GM23338 (cell line): ENCODE measurements at regions not wholly inside any gene's neighbourhood (a gene's known extent, or its start where the extent isn't known, plus 50 kb on each side); places are given as distances from the start of the nearest gene placed in this dataset.
"Not testable (repeated sequence)": the region's sequence is repeated elsewhere in the genome, so short reads cannot be mapped to it uniquely, and the experiment has no call there.

Experiments used
- ATAC-seq: fragments of 200-7000 bp; cut with Tn5 transposase; 3 replicates; pipeline ENCODE4 v1.9.1; 2020
- DNase-seq: peaks from one replicate; pipeline ENCODE4 v3.0.0-alpha.2; 2015; ENCODE audit warnings: low spot score
- H2AFZ ChIP-seq: fragments of 200-600 bp; sonication (generic); 2 replicates; pipeline ENCODE4 v1.8.0; 2016; ENCODE audit warnings: antibody characterized with exemption, mild to moderate bottlenecking, moderate library complexity
- H3F3A ChIP-seq: fragments of 200-600 bp; sonication (generic); replicated peaks from 2 replicates; pipeline ENCODE4 v1.8.0; 2017; ENCODE audit warnings: antibody characterized with exemption, mixed run types, low read depth
- H3K27ac ChIP-seq: fragments of 200-600 bp; sonication (generic); 2 replicates; pipeline ENCODE4 v1.6.1; 2016; ENCODE audit warnings: low read depth
- H3K27me3 ChIP-seq: fragments of 200-600 bp; sonication (generic); 2 replicates; pipeline ENCODE4 v1.8.0; 2016; ENCODE audit warnings: mild to moderate bottlenecking, mixed run types, moderate library complexity; ENCODE audit not compliant: insufficient read depth
- H3K36me3 ChIP-seq: fragments of 200-600 bp; sonication (generic); 2 replicates; pipeline ENCODE4 v1.8.0; 2016; ENCODE audit warnings: mild to moderate bottlenecking; ENCODE audit not compliant: insufficient read depth
- H3K4me1 ChIP-seq: fragments of 200-600 bp; sonication (generic); 2 replicates; pipeline ENCODE4 v1.8.0; 2016; ENCODE audit warnings: mild to moderate bottlenecking, moderate library complexity; ENCODE audit not compliant: insufficient read depth
- H3K4me2 ChIP-seq: fragments of 200-600 bp; sonication (generic); 2 replicates; pipeline ENCODE4 v1.7.1; 2017; ENCODE audit warnings: mixed run types
- H3K4me3 ChIP-seq: fragments of 200-600 bp; sonication (generic); 2 replicates; pipeline ENCODE4 v1.6.1; 2016; ENCODE audit warnings: mixed run types
- H3K79me2 ChIP-seq: fragments of 200-600 bp; sonication (generic); replicated peaks from 2 replicates; pipeline ENCODE4 v1.8.0; 2017; ENCODE audit warnings: mild to moderate bottlenecking; ENCODE audit not compliant: insufficient read depth
- H3K9me2 ChIP-seq: fragments of 200-600 bp; sonication (generic); 2 replicates; pipeline ENCODE4 v1.8.0; 2017; ENCODE audit not compliant: insufficient read depth
- H4K20me1 ChIP-seq: fragments of 200-600 bp; sonication (generic); replicated peaks from 2 replicates; pipeline ENCODE4 v1.8.0; 2017; ENCODE audit warnings: mild to moderate bottlenecking; ENCODE audit not compliant: insufficient read depth
- H3K27ac Mint-ChIP-seq: 2 replicates; pipeline ENCODE4 v1.8.0; 2020; ENCODE audit warnings: inconsistent platforms, mild to moderate bottlenecking, moderate library complexity, mixed read lengths
- H3K27me3 Mint-ChIP-seq: 3 replicates; pipeline ENCODE4 v1.8.0; 2022; ENCODE audit warnings: low read depth, mild to moderate bottlenecking, moderate library complexity, mixed read lengths, inconsistent platforms; ENCODE audit not compliant: insufficient read depth, poor library complexity
- H3K36me3 Mint-ChIP-seq: 3 replicates; pipeline ENCODE4 v1.8.0; 2021; ENCODE audit warnings: low read depth, mild to moderate bottlenecking, inconsistent platforms, moderate library complexity, mixed read lengths
- H3K4me1 Mint-ChIP-seq: 3 replicates; pipeline ENCODE4 v1.8.0; 2020; ENCODE audit warnings: mild to moderate bottlenecking, inconsistent platforms, mixed read lengths
- H3K4me3 Mint-ChIP-seq: 3 replicates; pipeline ENCODE4 v1.8.0; 2021; ENCODE audit warnings: moderate library complexity, mild to moderate bottlenecking, inconsistent platforms, mixed read lengths
- H3K9me3 Mint-ChIP-seq: 3 replicates; pipeline ENCODE4 v1.8.0; 2020; ENCODE audit warnings: moderate library complexity, mild to moderate bottlenecking, inconsistent platforms, mixed read lengths

DNA sequence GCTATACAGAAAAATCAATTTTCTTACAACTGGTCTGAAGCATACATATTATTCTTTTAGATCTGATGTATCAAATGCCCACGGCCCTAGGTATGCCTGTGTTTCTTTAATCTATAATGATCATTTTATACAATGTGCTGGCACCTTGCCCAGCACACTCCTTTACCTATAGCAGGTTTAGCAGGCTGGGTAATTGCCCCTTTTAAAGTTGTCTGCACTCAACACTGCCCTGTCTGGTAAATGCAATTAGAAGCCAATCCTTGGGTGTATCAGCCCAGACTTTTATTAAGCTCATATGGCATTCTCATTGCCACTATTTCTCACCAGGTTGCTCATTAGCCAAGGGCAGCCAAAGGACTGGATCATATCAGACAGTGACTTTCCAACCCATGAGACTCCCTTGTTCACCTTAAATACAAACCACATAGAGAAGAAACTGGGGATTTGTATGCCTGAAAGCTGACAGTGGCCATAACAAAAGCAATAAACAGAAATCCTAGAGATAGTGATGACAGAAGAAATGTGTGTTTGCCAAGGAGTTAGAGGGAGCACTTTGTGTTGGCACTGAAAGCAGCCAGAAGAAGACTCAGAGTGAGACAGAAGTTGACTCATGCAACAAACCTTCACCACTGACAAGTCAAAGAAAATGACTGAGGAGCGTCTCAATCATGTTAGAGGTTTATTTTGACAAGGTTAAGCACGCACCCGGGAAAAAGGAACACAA lies 334.2 kb downstream of the SPATA31A7 start:
- not testable (repeated sequence) for H4K20me1 ChIP-seq, H3K4me3 ChIP-seq, H3K9me2 ChIP-seq, H3K4me1 ChIP-seq, H3K27me3 ChIP-seq, H3K27me3 Mint-ChIP-seq, H3K4me1 Mint-ChIP-seq, H3K36me3 Mint-ChIP-seq, H2AFZ ChIP-seq, H3K4me2 ChIP-seq, H3K27ac Mint-ChIP-seq, ATAC-seq, H3K36me3 ChIP-seq, DNase-seq, H3K4me3 Mint-ChIP-seq, H3K79me2 ChIP-seq, H3F3A ChIP-seq, H3K27ac ChIP-seq
- peaks cover 36% of the 10 kb centered on the region for H3K9me3 Mint-ChIP-seq

DNA sequence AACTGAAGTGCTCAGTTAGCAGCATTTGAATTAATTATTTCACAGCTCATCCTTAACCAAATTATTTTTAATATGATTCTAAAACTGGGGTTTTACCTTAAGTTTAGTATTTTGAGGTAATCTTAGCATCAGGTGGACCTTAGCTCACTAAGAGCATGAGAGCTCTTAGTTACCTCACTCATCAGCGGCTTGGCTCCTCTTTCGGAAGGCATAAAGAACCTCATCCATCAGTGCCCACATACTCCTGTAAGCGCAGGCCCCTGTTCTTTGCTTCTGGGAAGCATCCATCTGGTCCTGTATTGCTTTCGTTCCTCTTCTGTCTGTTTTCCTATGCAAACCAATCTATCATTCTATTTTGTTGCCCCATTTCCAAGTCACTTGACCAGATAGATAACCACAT lies 335.8 kb downstream of the SPATA31A7 start:
- H3K9me2 ChIP-seq, H3K79me2 ChIP-seq, DNase-seq, H3K4me3 Mint-ChIP-seq, H3K27me3 Mint-ChIP-seq, H3K36me3 ChIP-seq, H3K4me1 ChIP-seq, H3F3A ChIP-seq, H3K27ac Mint-ChIP-seq, H3K4me2 ChIP-seq, H2AFZ ChIP-seq, H4K20me1 ChIP-seq, ATAC-seq, H3K4me3 ChIP-seq, H3K36me3 Mint-ChIP-seq, H3K4me1 Mint-ChIP-seq, H3K27me3 ChIP-seq, H3K27ac ChIP-seq: not testable (repeated sequence)
- peaks cover 32% of the 10 kb centered on the region for H3K9me3 Mint-ChIP-seq

DNA sequence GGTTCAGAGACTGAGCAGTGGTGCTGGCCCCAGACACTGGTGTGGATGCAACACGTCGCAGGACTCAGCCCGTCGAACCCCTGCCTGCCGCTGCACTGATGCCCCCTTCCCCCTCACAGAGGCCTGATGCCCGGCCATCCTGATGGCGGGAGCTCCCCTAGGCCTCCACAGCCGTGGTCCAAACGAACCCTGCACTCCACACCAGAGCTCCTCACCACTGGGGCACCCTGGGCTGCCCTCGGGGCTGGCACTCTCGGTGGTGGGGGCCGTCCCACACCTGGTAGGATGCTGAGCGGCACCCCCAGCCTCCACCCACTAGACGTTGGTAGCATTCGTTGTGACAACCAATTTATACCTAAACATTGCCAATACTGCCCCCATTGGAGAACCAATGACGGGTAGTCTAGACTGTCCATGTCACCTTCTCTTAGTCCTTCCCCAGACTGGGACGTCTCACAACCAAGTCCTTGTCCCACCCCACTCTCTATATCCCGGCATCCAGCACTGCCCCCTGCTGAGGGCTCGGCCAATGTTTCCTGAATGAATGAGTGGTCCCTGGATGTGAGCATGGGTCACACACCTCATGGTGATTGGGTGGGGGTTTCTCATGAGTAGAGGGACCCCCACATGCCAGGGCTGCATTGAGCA lies 360.4 kb downstream of the SPATA31A7 start:
- H3K4me3 ChIP-seq, H3K9me2 ChIP-seq, H2AFZ ChIP-seq, H3F3A ChIP-seq, H3K4me1 ChIP-seq, H3K27me3 Mint-ChIP-seq, H3K27ac Mint-ChIP-seq, H3K27me3 ChIP-seq, H3K27ac ChIP-seq, H3K36me3 ChIP-seq, H3K4me3 Mint-ChIP-seq, H4K20me1 ChIP-seq, H3K36me3 Mint-ChIP-seq, ATAC-seq, H3K4me2 ChIP-seq, H3K79me2 ChIP-seq, H3K4me1 Mint-ChIP-seq: not testable (repeated sequence)
- DNase-seq: peak; percentile 0
- peaks cover 31% of the 10 kb centered on the region for H3K9me3 Mint-ChIP-seq

DNA sequence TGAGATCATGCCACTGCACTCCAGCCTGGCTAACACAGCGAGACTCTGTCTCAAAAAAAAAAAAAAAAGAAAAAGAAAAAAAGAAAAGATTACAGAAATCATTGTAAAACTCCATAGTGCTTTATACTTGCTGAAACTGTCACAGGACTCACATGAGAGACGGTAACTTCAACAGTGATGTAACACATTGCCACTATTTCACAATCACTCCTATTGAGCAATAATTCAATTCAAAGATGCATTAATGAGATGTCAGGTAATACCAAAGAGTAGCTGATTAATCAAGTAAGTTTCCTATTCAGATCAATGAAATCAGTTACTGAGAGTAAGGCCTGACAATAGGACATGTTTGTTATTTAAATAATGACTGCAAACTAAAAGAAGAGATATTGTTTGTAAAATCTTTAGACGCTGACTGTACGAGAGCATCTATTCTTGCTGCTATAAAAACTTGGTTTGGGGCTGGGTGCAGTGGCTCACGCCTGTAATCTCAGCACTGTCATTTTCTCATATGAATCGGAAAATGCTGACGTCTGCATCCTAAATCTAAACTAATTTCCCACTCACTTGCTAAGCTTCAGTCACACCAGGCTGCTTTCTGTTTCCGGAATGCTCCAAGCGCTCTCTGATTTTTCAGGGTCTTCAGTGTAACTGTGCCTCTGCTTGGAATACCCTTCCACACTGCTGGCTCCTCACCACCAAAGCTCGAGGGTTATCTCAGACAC lies 381.7 kb downstream of the SPATA31A7 start:
- not testable (repeated sequence) for H3K27me3 ChIP-seq, H3K27ac ChIP-seq, H3K4me3 Mint-ChIP-seq, H3K9me2 ChIP-seq, H3K27ac Mint-ChIP-seq, H3K36me3 ChIP-seq, H3K4me3 ChIP-seq, DNase-seq, H3K79me2 ChIP-seq, H3K4me1 Mint-ChIP-seq, ATAC-seq, H3K27me3 Mint-ChIP-seq, H3F3A ChIP-seq, H4K20me1 ChIP-seq, H2AFZ ChIP-seq, H3K4me2 ChIP-seq, H3K36me3 Mint-ChIP-seq, H3K4me1 ChIP-seq
- H3K9me3 Mint-ChIP-seq: peaks cover 26% of the 10 kb centered on the region

DNA sequence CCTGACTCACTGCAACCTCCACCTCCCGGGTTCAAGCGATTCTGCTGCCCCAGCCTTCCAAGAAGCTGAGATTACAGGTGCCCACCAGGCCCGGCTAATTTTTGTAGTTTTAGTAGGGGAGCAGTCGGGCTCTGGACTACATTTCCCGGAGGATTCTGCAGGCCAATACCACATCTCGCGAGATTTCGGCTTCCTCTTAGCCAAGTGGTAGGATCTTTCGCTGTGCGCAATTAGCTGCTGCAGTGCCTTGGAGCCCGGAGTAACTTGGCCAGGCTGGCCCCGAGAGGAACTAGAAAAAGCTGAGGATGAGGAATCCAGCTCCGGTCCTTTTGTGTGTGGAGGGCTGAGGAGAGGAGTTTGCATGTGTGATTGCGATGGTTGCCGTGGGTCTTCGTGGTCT lies 382.5 kb downstream of the SPATA31A7 start:
- H4K20me1 ChIP-seq, H3K36me3 Mint-ChIP-seq, ATAC-seq, DNase-seq, H3K27ac Mint-ChIP-seq, H3K79me2 ChIP-seq, H3F3A ChIP-seq, H3K4me3 ChIP-seq, H2AFZ ChIP-seq, H3K4me1 ChIP-seq, H3K9me2 ChIP-seq, H3K4me3 Mint-ChIP-seq, H3K36me3 ChIP-seq, H3K27me3 ChIP-seq, H3K4me1 Mint-ChIP-seq, H3K4me2 ChIP-seq, H3K27me3 Mint-ChIP-seq, H3K27ac ChIP-seq: not testable (repeated sequence)
- H3K9me3 Mint-ChIP-seq: peaks cover 30% of the 10 kb centered on the region

DNA sequence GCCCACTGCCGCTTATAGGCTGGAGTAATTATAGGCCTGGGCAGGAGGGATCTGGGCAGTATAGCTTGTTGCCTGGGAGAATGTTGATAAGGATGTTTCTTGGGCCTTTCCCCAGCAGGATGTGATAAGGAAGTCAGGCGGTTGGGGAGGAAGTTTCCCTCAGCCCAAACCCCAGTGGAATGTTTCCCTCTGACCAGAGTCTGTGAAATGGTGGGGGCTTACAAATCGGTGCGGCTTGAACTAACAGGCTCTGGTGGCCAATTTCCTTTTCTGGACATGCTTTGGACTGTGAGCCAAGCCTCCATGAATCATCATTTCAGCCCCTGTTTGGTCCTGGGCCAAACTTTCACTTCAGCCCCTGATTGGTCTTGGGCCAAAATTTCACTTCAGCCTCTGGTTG lies 383.6 kb downstream of the SPATA31A7 start:
- H3K4me3 ChIP-seq, H3K4me2 ChIP-seq, ATAC-seq, H3K9me2 ChIP-seq, H3K27me3 ChIP-seq, DNase-seq, H3K27ac ChIP-seq, H3K36me3 ChIP-seq, H3K36me3 Mint-ChIP-seq, H3K4me3 Mint-ChIP-seq, H3K4me1 ChIP-seq, H3K27ac Mint-ChIP-seq, H4K20me1 ChIP-seq, H3K79me2 ChIP-seq, H3F3A ChIP-seq, H3K4me1 Mint-ChIP-seq, H3K27me3 Mint-ChIP-seq, H2AFZ ChIP-seq: not testable (repeated sequence)
- peaks cover 30% of the 10 kb centered on the region for H3K9me3 Mint-ChIP-seq
